CD14-positive monocyte (primary cell): ENCODE measurements at regions not wholly inside any gene's neighbourhood (a gene's known extent, or its start where the extent isn't known, plus 50 kb on each side); places are given as distances from the start of the nearest gene placed in this dataset.
"Not testable (repeated sequence)": the region's sequence is repeated elsewhere in the genome, so short reads cannot be mapped to it uniquely, and the experiment has no call there.

Experiments
- DNase-seq, 3 donors: peaks; one replicate each; pipeline ENCODE4 v3.0.0-alpha.2; 2011 to 2022
- H2AFZ ChIP-seq: 2 replicates; pipeline ENCODE4 v1.6.0; 2012; ENCODE audit warnings: mild to moderate bottlenecking, low read depth, low read length, inconsistent platforms; ENCODE audit not compliant: insufficient read depth, poor library complexity, severe bottlenecking
- H3K27ac ChIP-seq, 2 donors: 1 replicate in 1 of 2; 2 replicates in 1 of 2; pipeline ENCODE4 v1.5.1; 2012 to 2013; ENCODE audit warnings: low read length in 2 of 2, control low read depth in 1 of 2, inconsistent platforms in 1 of 2, low read depth in 1 of 2, mild to moderate bottlenecking in 1 of 2
- H3K27me3 ChIP-seq, 2 donors: one replicate each; pipeline versions ENCODE4 v1.6.0 to v1.6.1; 2011 to 2013; ENCODE audit warnings: low read length in 2 of 2; ENCODE audit not compliant: control insufficient read depth in 2 of 2, insufficient read depth in 2 of 2
- H3K36me3 ChIP-seq, 2 donors: replicated peaks in 1 of 2; 1 replicate in 1 of 2; 2 replicates in 1 of 2; pipeline versions ENCODE4 v1.5.1 to v1.6.1; 2012 to 2013; ENCODE audit warnings: low read length in 2 of 2, control low read depth in 1 of 2, inconsistent platforms in 1 of 2, mild to moderate bottlenecking in 1 of 2; ENCODE audit not compliant: insufficient read depth in 2 of 2, control insufficient read depth in 1 of 2
- H3K4me1 ChIP-seq, 2 donors: 1 replicate in 1 of 2; 2 replicates in 1 of 2; pipeline versions ENCODE4 v1.5.1 to v1.6.1; 2012 to 2013; ENCODE audit warnings: low read length in 2 of 2, control low read depth in 1 of 2, inconsistent platforms in 1 of 2, mild to moderate bottlenecking in 1 of 2, moderate library complexity in 1 of 2; ENCODE audit not compliant: insufficient read depth in 2 of 2, control insufficient read depth in 1 of 2
- H3K4me2 ChIP-seq: replicated peaks from 2 replicates; pipeline ENCODE3; 2012; ENCODE audit warnings: low read length, moderate library complexity, mild to moderate bottlenecking; ENCODE audit not compliant: poor library complexity, severe bottlenecking; ENCODE audit errors: extremely low read depth
- H3K4me3 ChIP-seq, 3 experiments: fragments of 200-600 bp in 1 of 3; sonication (generic) in 1 of 3; replicated peaks in 1 of 3; 1 replicate in 2 of 3; 2 replicates in 1 of 3; pipeline ENCODE4 v1.5.1; 2011 to 2013; ENCODE audit warnings: low read length in 3 of 3, mild to moderate bottlenecking in 3 of 3, control low read depth in 2 of 3, low read depth in 2 of 3, inconsistent platforms in 1 of 3, moderate library complexity in 1 of 3
- H3K79me2 ChIP-seq: 2 replicates; pipeline ENCODE4 v1.6.0; 2012; ENCODE audit warnings: mild to moderate bottlenecking, control low read depth, inconsistent platforms, low read length, moderate library complexity; ENCODE audit not compliant: insufficient read depth
- H3K9ac ChIP-seq: 2 replicates; pipeline ENCODE4 v1.6.0; 2017; ENCODE audit warnings: low read length, mild to moderate bottlenecking; ENCODE audit not compliant: insufficient read depth, poor library complexity, severe bottlenecking
- H3K9me3 ChIP-seq, 2 donors: replicated peaks in 1 of 2; 1 replicate in 1 of 2; 2 replicates in 1 of 2; pipeline versions ENCODE4 v1.5.1 to v1.6.1; 2012 to 2013; ENCODE audit warnings: low read length in 2 of 2, control low read depth in 1 of 2; ENCODE audit not compliant: control insufficient read depth in 1 of 2, insufficient read depth in 1 of 2
- H4K20me1 ChIP-seq: 2 replicates; pipeline ENCODE4 v1.6.0; 2012; ENCODE audit warnings: mild to moderate bottlenecking, low read length, control low read depth, moderate library complexity; ENCODE audit not compliant: insufficient read depth
- H3K27ac Mint-ChIP-seq, 7 donors: one replicate each; pipeline ENCODE4 v1.8.0; 2020; ENCODE audit warnings: mild to moderate bottlenecking in 7 of 7, mixed read lengths in 7 of 7, moderate library complexity in 6 of 7, inconsistent platforms in 2 of 7
- H3K27me3 Mint-ChIP-seq, 3 donors: one replicate each; pipeline ENCODE4 v1.8.0; 2021 to 2022; ENCODE audit warnings: low read depth in 3 of 3, mild to moderate bottlenecking in 3 of 3, mixed read lengths in 3 of 3, moderate library complexity in 3 of 3, inconsistent platforms in 1 of 3
- H3K36me3 Mint-ChIP-seq, 2 donors: one replicate each; pipeline ENCODE4 v1.8.0; 2020; ENCODE audit warnings: mixed read lengths in 2 of 2, inconsistent platforms in 1 of 2, mild to moderate bottlenecking in 1 of 2
- H3K4me1 Mint-ChIP-seq: one replicate; pipeline ENCODE4 v1.8.0; 2020; ENCODE audit warnings: mild to moderate bottlenecking, mixed read lengths
- H3K4me3 Mint-ChIP-seq, 2 donors: one replicate each; pipeline ENCODE4 v1.8.0; 2020; ENCODE audit warnings: mild to moderate bottlenecking in 2 of 2, mixed read lengths in 2 of 2, moderate library complexity in 1 of 2
- H3K9me3 Mint-ChIP-seq, 7 donors: one replicate each; pipeline ENCODE4 v1.8.0; 2020 to 2022; ENCODE audit warnings: mixed read lengths in 7 of 7, mild to moderate bottlenecking in 6 of 7, moderate library complexity in 6 of 7, inconsistent platforms in 2 of 7
- WGBS: methylation state at CpG from one replicate; pipeline ENCODE4 v1.1.5; 2013; ENCODE audit warnings: missing lambda C conversion rate; ENCODE audit not compliant: insufficient coverage; 5-methylcytosine and 5-hydroxymethylcytosine counted together
- intact Hi-C, 2 donors: fragments of 100-400 bp; cut with micrococcal nuclease; formaldehyde crosslinking; loops; one replicate each; pipeline versions ENCODE4 v1.15.0 to v1.15.1; 2023
- TF ChIP-seq, protein P1 (sequence below): fragments of 200-600 bp; IDR thresholded peaks from one replicate; pipeline ENCODE4 v1.8.0; 2022; ENCODE audit warnings: antibody characterized with exemption, mild to moderate bottlenecking

DNA sequence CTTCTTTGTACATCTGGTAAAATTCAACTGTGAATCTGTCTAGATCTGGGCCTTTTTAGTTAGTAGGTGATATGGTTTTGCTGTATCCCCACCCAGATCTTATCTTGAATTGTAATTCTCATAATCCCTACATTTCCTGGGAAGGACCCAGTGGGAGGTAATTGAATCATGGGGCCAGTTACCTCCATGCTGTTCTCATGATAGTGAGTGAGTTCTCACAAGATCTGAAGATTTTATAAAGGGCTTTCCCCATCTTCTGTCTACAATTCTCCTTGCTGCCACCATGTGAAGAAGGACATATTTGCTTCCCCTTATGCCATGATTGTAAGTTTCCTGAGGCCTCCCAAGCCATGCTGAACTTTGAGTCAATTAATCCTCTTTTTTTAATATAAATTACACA is 410.4 kb upstream of the EPHA7 start:
- intact Hi-C loops, DNase-seq, H3K9me3 ChIP-seq, H3K27ac ChIP-seq, H3K4me3 Mint-ChIP-seq, H3K36me3 ChIP-seq, H3K4me1 ChIP-seq, H2AFZ ChIP-seq, H3K4me1 Mint-ChIP-seq, H4K20me1 ChIP-seq, H3K27ac Mint-ChIP-seq, H3K9ac ChIP-seq, H3K4me3 ChIP-seq, H3K36me3 Mint-ChIP-seq, H3K79me2 ChIP-seq, H3K27me3 Mint-ChIP-seq, H3K4me2 ChIP-seq, H3K27me3 ChIP-seq: not testable (repeated sequence)
- peaks cover 3 to 13% (median 8%) of the 10 kb centered on the region in 7 donors for H3K9me3 Mint-ChIP-seq

DNA sequence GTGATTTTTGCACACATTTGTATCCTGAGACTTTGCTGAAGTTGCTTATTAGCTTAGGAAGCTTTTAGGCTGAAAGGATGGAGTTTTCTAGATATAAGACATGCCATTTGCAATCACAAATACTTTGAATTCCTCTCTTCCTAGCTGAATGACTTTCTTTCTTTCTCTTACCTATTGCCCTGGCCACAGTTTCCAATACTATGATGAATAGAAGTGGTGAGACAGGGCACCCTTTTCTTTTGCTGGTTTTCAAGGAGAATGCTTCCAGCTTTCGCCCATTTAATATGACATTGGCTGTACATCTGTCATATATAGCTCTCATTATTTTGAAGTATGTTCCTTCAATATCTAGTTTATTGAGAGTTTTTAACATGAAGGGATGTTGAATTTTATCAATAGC is 409.6 kb upstream of the EPHA7 start:
- no peak overlapping the region for H3K4me3 Mint-ChIP-seq
- TF ChIP-seq, protein P1, sequence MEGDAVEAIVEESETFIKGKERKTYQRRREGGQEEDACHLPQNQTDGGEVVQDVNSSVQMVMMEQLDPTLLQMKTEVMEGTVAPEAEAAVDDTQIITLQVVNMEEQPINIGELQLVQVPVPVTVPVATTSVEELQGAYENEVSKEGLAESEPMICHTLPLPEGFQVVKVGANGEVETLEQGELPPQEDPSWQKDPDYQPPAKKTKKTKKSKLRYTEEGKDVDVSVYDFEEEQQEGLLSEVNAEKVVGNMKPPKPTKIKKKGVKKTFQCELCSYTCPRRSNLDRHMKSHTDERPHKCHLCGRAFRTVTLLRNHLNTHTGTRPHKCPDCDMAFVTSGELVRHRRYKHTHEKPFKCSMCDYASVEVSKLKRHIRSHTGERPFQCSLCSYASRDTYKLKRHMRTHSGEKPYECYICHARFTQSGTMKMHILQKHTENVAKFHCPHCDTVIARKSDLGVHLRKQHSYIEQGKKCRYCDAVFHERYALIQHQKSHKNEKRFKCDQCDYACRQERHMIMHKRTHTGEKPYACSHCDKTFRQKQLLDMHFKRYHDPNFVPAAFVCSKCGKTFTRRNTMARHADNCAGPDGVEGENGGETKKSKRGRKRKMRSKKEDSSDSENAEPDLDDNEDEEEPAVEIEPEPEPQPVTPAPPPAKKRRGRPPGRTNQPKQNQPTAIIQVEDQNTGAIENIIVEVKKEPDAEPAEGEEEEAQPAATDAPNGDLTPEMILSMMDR = no peak
- H3K36me3 Mint-ChIP-seq = no peaks in the 10 kb centered on the region
- H3K79me2 ChIP-seq = no peaks in the 10 kb centered on the region
- intact Hi-C loops = no loop called here
- no peaks in the 10 kb centered on the region for H3K4me1 ChIP-seq
- no peaks in the 10 kb centered on the region for H3K27me3 ChIP-seq
- H3K9me3 Mint-ChIP-seq = peaks cover 2 to 9% (median 4%) of the 10 kb centered on the region in 7 donors
- H3K9me3 ChIP-seq = no peaks in the 10 kb centered on the region
- no peak overlapping the region for H3K27ac Mint-ChIP-seq
- no CpG with 5 or more reads among the region's 1 CpG for WGBS
- no peaks in the 10 kb centered on the region for H4K20me1 ChIP-seq
- H3K27ac ChIP-seq = no peak overlapping the region
- DNase-seq = no peak
- H2AFZ ChIP-seq = no peak overlapping the region
- H3K4me2 ChIP-seq = no peak overlapping the region
- no peak overlapping the region for H3K4me3 ChIP-seq
- no peaks in the 10 kb centered on the region for H3K4me1 Mint-ChIP-seq
- no peaks in the 10 kb centered on the region for H3K27me3 Mint-ChIP-seq
- H3K9ac ChIP-seq = no peak overlapping the region
- H3K36me3 ChIP-seq = no peaks in the 10 kb centered on the region
